CD14-positive monocyte (primary cell): ENCODE measurements at regions not wholly inside any gene's neighbourhood (a gene's known extent, or its start where the extent isn't known, plus 50 kb on each side); places are given as distances from the start of the nearest gene placed in this dataset.

Source experiments
- DNase-seq, 3 donors: peaks; one replicate each; pipeline ENCODE4 v3.0.0-alpha.2; 2011 to 2022
- H2AFZ ChIP-seq: 2 replicates; pipeline ENCODE4 v1.6.0; 2012; ENCODE audit warnings: mild to moderate bottlenecking, low read depth, low read length, inconsistent platforms; ENCODE audit not compliant: insufficient read depth, poor library complexity, severe bottlenecking
- H3K27ac ChIP-seq, 2 donors: 1 replicate in 1 of 2; 2 replicates in 1 of 2; pipeline ENCODE4 v1.5.1; 2012 to 2013; ENCODE audit warnings: low read length in 2 of 2, control low read depth in 1 of 2, inconsistent platforms in 1 of 2, low read depth in 1 of 2, mild to moderate bottlenecking in 1 of 2
- H3K27me3 ChIP-seq, 2 donors: one replicate each; pipeline versions ENCODE4 v1.6.0 to v1.6.1; 2011 to 2013; ENCODE audit warnings: low read length in 2 of 2; ENCODE audit not compliant: control insufficient read depth in 2 of 2, insufficient read depth in 2 of 2
- H3K36me3 ChIP-seq, 2 donors: replicated peaks in 1 of 2; 1 replicate in 1 of 2; 2 replicates in 1 of 2; pipeline versions ENCODE4 v1.5.1 to v1.6.1; 2012 to 2013; ENCODE audit warnings: low read length in 2 of 2, control low read depth in 1 of 2, inconsistent platforms in 1 of 2, mild to moderate bottlenecking in 1 of 2; ENCODE audit not compliant: insufficient read depth in 2 of 2, control insufficient read depth in 1 of 2
- H3K4me1 ChIP-seq, 2 donors: 1 replicate in 1 of 2; 2 replicates in 1 of 2; pipeline versions ENCODE4 v1.5.1 to v1.6.1; 2012 to 2013; ENCODE audit warnings: low read length in 2 of 2, control low read depth in 1 of 2, inconsistent platforms in 1 of 2, mild to moderate bottlenecking in 1 of 2, moderate library complexity in 1 of 2; ENCODE audit not compliant: insufficient read depth in 2 of 2, control insufficient read depth in 1 of 2
- H3K4me2 ChIP-seq: replicated peaks from 2 replicates; pipeline ENCODE3; 2012; ENCODE audit warnings: low read length, moderate library complexity, mild to moderate bottlenecking; ENCODE audit not compliant: poor library complexity, severe bottlenecking; ENCODE audit errors: extremely low read depth
- H3K4me3 ChIP-seq, 3 experiments: fragments of 200-600 bp in 1 of 3; sonication (generic) in 1 of 3; replicated peaks in 1 of 3; 1 replicate in 2 of 3; 2 replicates in 1 of 3; pipeline ENCODE4 v1.5.1; 2011 to 2013; ENCODE audit warnings: low read length in 3 of 3, mild to moderate bottlenecking in 3 of 3, control low read depth in 2 of 3, low read depth in 2 of 3, inconsistent platforms in 1 of 3, moderate library complexity in 1 of 3
- H3K79me2 ChIP-seq: 2 replicates; pipeline ENCODE4 v1.6.0; 2012; ENCODE audit warnings: mild to moderate bottlenecking, control low read depth, inconsistent platforms, low read length, moderate library complexity; ENCODE audit not compliant: insufficient read depth
- H3K9ac ChIP-seq: 2 replicates; pipeline ENCODE4 v1.6.0; 2017; ENCODE audit warnings: low read length, mild to moderate bottlenecking; ENCODE audit not compliant: insufficient read depth, poor library complexity, severe bottlenecking
- H3K9me3 ChIP-seq, 2 donors: replicated peaks in 1 of 2; 1 replicate in 1 of 2; 2 replicates in 1 of 2; pipeline versions ENCODE4 v1.5.1 to v1.6.1; 2012 to 2013; ENCODE audit warnings: low read length in 2 of 2, control low read depth in 1 of 2; ENCODE audit not compliant: control insufficient read depth in 1 of 2, insufficient read depth in 1 of 2
- H4K20me1 ChIP-seq: 2 replicates; pipeline ENCODE4 v1.6.0; 2012; ENCODE audit warnings: mild to moderate bottlenecking, low read length, control low read depth, moderate library complexity; ENCODE audit not compliant: insufficient read depth
- H3K27ac Mint-ChIP-seq, 7 donors: one replicate each; pipeline ENCODE4 v1.8.0; 2020; ENCODE audit warnings: mild to moderate bottlenecking in 7 of 7, mixed read lengths in 7 of 7, moderate library complexity in 6 of 7, inconsistent platforms in 2 of 7
- H3K27me3 Mint-ChIP-seq, 3 donors: one replicate each; pipeline ENCODE4 v1.8.0; 2021 to 2022; ENCODE audit warnings: low read depth in 3 of 3, mild to moderate bottlenecking in 3 of 3, mixed read lengths in 3 of 3, moderate library complexity in 3 of 3, inconsistent platforms in 1 of 3
- H3K36me3 Mint-ChIP-seq, 2 donors: one replicate each; pipeline ENCODE4 v1.8.0; 2020; ENCODE audit warnings: mixed read lengths in 2 of 2, inconsistent platforms in 1 of 2, mild to moderate bottlenecking in 1 of 2
- H3K4me1 Mint-ChIP-seq: one replicate; pipeline ENCODE4 v1.8.0; 2020; ENCODE audit warnings: mild to moderate bottlenecking, mixed read lengths
- H3K4me3 Mint-ChIP-seq, 2 donors: one replicate each; pipeline ENCODE4 v1.8.0; 2020; ENCODE audit warnings: mild to moderate bottlenecking in 2 of 2, mixed read lengths in 2 of 2, moderate library complexity in 1 of 2
- H3K9me3 Mint-ChIP-seq, 7 donors: one replicate each; pipeline ENCODE4 v1.8.0; 2020 to 2022; ENCODE audit warnings: mixed read lengths in 7 of 7, mild to moderate bottlenecking in 6 of 7, moderate library complexity in 6 of 7, inconsistent platforms in 2 of 7
- CTCF ChIP-seq: fragments of 200-600 bp; IDR thresholded peaks from one replicate; pipeline ENCODE4 v1.8.0; 2022; ENCODE audit warnings: antibody characterized with exemption, mild to moderate bottlenecking
- WGBS: methylation state at CpG from one replicate; pipeline ENCODE4 v1.1.5; 2013; ENCODE audit warnings: missing lambda C conversion rate; ENCODE audit not compliant: insufficient coverage; 5-methylcytosine and 5-hydroxymethylcytosine counted together
- intact Hi-C, 2 donors: fragments of 100-400 bp; cut with micrococcal nuclease; formaldehyde crosslinking; loops; one replicate each; pipeline versions ENCODE4 v1.15.0 to v1.15.1; 2023

- WGBS, result 80% methylated on average over 1 of the region's 5 CpGs
- Histone ChIP-seq H3K9me3 (no peaks in the 10 kb centered on the region), H2AFZ (no peak overlapping the region), H3K79me2 (no peaks in the 10 kb centered on the region), H3K4me1 (no peaks in the 10 kb centered on the region), H3K9ac (no peak overlapping the region), H3K36me3 (no peaks in the 10 kb centered on the region), H3K4me2 (no peak overlapping the region), H3K27me3 (no peaks in the 10 kb centered on the region), H4K20me1 (no peaks in the 10 kb centered on the region), H3K4me3 (no peak overlapping the region), H3K27ac (no peak overlapping the region)
- Mint-ChIP-seq H3K27me3 (peaks cover 0 to 2% (median 2%) of the 10 kb centered on the region in 3 donors), H3K9me3 (peaks cover 0 to 9% (median 2%) of the 10 kb centered on the region in 7 donors), H3K4me3 (no peak overlapping the region), H3K4me1 (peaks cover 3% of the 10 kb centered on the region), H3K36me3 (no peaks in the 10 kb centered on the region), H3K27ac (no peak overlapping the region)
- intact Hi-C loops, result no loop called here
- TF ChIP-seq CTCF, result no peak
- DNase-seq, result no peak
These were observed 279.0 kb upstream of the ZFHX3 start for GRCh38 chr16:73326770-73327470.

- no peak overlapping the region for H3K27ac Mint-ChIP-seq
- Histone ChIP-seq H3K27me3 (no peaks in the 10 kb centered on the region), H3K4me2 (no peak overlapping the region), H2AFZ (no peak overlapping the region), H3K36me3 (no peaks in the 10 kb centered on the region), H3K9me3 (no peaks in the 10 kb centered on the region), H3K4me1 (no peaks in the 10 kb centered on the region), H4K20me1 (no peaks in the 10 kb centered on the region), H3K4me3 (no peak overlapping the region), H3K9ac (no peak overlapping the region), H3K79me2 (no peaks in the 10 kb centered on the region), H3K27ac (no peak overlapping the region)
- peaks cover 0 to 2% (median 2%) of the 10 kb centered on the region in 3 donors for H3K27me3 Mint-ChIP-seq
- no peaks in the 10 kb centered on the region for H3K36me3 Mint-ChIP-seq
- H3K4me3 Mint-ChIP-seq, result no peak overlapping the region
- intact Hi-C loops, result no loop called here
- TF ChIP-seq CTCF, result no peak
- H3K9me3 Mint-ChIP-seq, result peaks cover 0 to 7% (median 2%) of the 10 kb centered on the region in 7 donors
- no peak for DNase-seq
- no peaks in the 10 kb centered on the region for H3K4me1 Mint-ChIP-seq
- WGBS, result 100% methylated on average over 3 of the region's 7 CpGs
These were observed 278.3 kb upstream of the ZFHX3 start for GRCh38 chr16:73326221-73326620.
